Neural progenitor cell (in vitro differentiated cells): ENCODE measurements at regions not wholly inside any gene's neighbourhood (a gene's known extent, or its start where the extent isn't known, plus 50 kb on each side); places are given as distances from the start of the nearest gene placed in this dataset.

Experiments
- CTCF ChIP-seq: fragments of 200-600 bp; sonication (generic); IDR thresholded peaks from 2 replicates; pipeline ENCODE4 v1.5.1; 2017; ENCODE audit warnings: antibody characterized with exemption, mild to moderate bottlenecking
- EZH2 ChIP-seq: fragments of 200-600 bp; sonication (generic); IDR thresholded peaks from 2 replicates; pipeline ENCODE4 v1.6.1; 2017; ENCODE audit warnings: antibody characterized with exemption, mild to moderate bottlenecking, moderate library complexity
- EZH2phosphoT487 ChIP-seq: fragments of 200-600 bp; sonication (generic); IDR thresholded peaks from 2 replicates; pipeline ENCODE4 v1.6.1; 2017; ENCODE audit warnings: antibody characterized with exemption

GRCh38 chr5:122576256-122577016 is 198.4 kb upstream of the SNX2 start:
- TF ChIP-seq CTCF, result no peak
- TF ChIP-seq EZH2, result no peak
- TF ChIP-seq EZH2phosphoT487, result no peak
